Neural progenitor cell (in vitro differentiated cells): ENCODE measurements at regions not wholly inside any gene's neighbourhood (a gene's known extent, or its start where the extent isn't known, plus 50 kb on each side); places are given as distances from the start of the nearest gene placed in this dataset.

Experiments used
- CTCF ChIP-seq: fragments of 200-600 bp; sonication (generic); IDR thresholded peaks from 2 replicates; pipeline ENCODE4 v1.5.1; 2017; ENCODE audit warnings: antibody characterized with exemption, mild to moderate bottlenecking
- EZH2 ChIP-seq: fragments of 200-600 bp; sonication (generic); IDR thresholded peaks from 2 replicates; pipeline ENCODE4 v1.6.1; 2017; ENCODE audit warnings: antibody characterized with exemption, mild to moderate bottlenecking, moderate library complexity
- EZH2phosphoT487 ChIP-seq: fragments of 200-600 bp; sonication (generic); IDR thresholded peaks from 2 replicates; pipeline ENCODE4 v1.6.1; 2017; ENCODE audit warnings: antibody characterized with exemption

- no peak for TF ChIP-seq EZH2phosphoT487
- no peak for TF ChIP-seq CTCF
- no peak for TF ChIP-seq EZH2
These were observed 498.6 kb downstream of the GRIN2A start for GRCh38 chr16:9683677-9684076.
